AG04450 (cell line): ENCODE measurements at regions not wholly inside any gene's neighbourhood (a gene's known extent, or its start where the extent isn't known, plus 50 kb on each side); places are given as distances from the start of the nearest gene placed in this dataset.

Experiments used
- CTCF ChIA-PET: fragments of 300-600, 350-600 bp; formaldehyde crosslinking; extraction: SDS; loops from one replicate; lab custom pipeline; 2022; ENCODE audit warnings: antibody characterized with exemption, inconsistent platforms; lab: Charles Lee
- POLR2A ChIA-PET: fragments of 350-600 bp; formaldehyde crosslinking; extraction: SDS; loops from one replicate; lab custom pipeline; 2021; ENCODE audit warnings: antibody characterized with exemption, inconsistent platforms; lab: Yijun Ruan, JAX
- DNase-seq: peaks from one replicate; pipeline ENCODE4 v3.0.0-alpha.2; 2011; ENCODE audit warnings: low read depth, low spot score
- H3K27ac ChIP-seq: one replicate; pipeline ENCODE4 v1.5.1; 2012; ENCODE audit warnings: low read depth, low read length, control low read depth
- H3K27me3 ChIP-seq: one replicate; pipeline ENCODE4 v1.6.0; 2012; ENCODE audit warnings: low read length; ENCODE audit not compliant: control insufficient read depth, insufficient read depth
- H3K4me3 ChIP-seq: 2 replicates; pipeline ENCODE4 v1.5.1; 2011; ENCODE audit warnings: mild to moderate bottlenecking, low read depth, low read length, control low read depth
- H3K9me3 ChIP-seq: 2 replicates; pipeline ENCODE4 v1.5.1; 2012; ENCODE audit warnings: low read length; ENCODE audit not compliant: control insufficient read depth, insufficient read depth
- TF ChIP-seq, protein P1 (sequence below): IDR thresholded peaks from 2 replicates; pipeline ENCODE4 v1.5.1; 2011; ENCODE audit warnings: low read depth, low read length, control low read depth, inconsistent platforms

DNA sequence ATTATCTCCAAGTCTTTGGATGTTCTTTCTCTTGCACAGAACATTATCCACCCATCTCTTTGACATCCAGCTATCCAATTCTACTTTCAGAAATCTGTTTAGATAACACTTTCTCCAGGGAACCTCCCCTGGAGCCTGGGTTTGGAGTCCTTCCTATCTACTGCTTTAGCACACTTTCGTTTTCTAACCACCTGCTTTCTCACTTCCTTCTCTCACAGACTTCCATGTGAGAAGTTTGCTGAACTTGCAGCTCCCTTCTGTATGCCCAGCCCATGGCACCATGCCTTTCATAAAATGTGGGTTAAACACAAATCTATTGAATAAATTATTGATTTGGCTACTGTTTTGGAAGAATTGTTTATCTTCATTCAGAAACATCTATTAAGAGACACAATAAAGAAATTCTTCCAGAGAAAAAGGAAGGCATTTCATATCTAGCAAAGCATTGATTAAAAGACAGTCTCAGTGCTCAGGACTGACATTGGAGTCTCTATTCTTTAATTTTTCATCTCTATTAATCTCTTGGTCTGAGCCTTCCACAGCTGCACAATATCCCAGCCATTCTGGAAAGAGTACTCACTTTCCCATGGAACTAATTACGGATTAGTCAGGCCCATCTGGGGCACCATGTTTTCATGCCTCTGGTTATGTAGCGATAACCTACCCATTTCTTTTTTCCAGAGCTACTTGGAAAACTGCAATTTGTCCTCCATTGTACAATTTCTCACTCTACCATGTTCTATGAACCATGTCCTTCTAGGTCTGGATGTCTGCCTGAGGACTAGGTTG, 1077.3 kb downstream of the SORCS3 start:
- TF ChIP-seq, protein P1, sequence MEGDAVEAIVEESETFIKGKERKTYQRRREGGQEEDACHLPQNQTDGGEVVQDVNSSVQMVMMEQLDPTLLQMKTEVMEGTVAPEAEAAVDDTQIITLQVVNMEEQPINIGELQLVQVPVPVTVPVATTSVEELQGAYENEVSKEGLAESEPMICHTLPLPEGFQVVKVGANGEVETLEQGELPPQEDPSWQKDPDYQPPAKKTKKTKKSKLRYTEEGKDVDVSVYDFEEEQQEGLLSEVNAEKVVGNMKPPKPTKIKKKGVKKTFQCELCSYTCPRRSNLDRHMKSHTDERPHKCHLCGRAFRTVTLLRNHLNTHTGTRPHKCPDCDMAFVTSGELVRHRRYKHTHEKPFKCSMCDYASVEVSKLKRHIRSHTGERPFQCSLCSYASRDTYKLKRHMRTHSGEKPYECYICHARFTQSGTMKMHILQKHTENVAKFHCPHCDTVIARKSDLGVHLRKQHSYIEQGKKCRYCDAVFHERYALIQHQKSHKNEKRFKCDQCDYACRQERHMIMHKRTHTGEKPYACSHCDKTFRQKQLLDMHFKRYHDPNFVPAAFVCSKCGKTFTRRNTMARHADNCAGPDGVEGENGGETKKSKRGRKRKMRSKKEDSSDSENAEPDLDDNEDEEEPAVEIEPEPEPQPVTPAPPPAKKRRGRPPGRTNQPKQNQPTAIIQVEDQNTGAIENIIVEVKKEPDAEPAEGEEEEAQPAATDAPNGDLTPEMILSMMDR, result no peak
- Histone ChIP-seq H3K9me3 (peaks cover 6% of the 10 kb centered on the region), H3K27ac (no peak overlapping the region), H3K4me3 (no peak overlapping the region), H3K27me3 (no peaks in the 10 kb centered on the region)
- ChIA-PET CTCF (no interaction called here), POLR2A (no interaction called here)
- DNase-seq, result no peak

DNA sequence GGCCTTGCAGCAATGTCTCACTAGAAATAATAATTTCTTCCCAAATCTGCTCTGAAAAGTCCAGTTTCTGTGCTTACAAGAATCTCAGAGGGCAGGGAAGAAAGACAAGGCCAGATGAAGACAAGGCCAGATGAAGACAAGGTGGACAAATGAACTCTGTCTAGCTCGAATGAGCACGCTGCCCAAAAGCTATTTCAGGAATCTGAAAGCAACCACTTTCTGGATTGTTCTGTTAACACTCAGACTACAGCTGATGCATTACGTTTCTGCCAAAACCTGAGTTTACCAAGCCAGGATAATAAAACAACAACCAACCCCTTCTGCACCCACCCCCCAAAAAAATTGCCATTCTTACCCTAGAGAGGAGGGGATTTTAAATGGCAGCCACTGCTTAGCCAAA, 1073.6 kb downstream of the SORCS3 start:
- no peak overlapping the region for H3K4me3 ChIP-seq
- no peak for DNase-seq
- H3K9me3 ChIP-seq, result peaks cover 6% of the 10 kb centered on the region
- no peaks in the 10 kb centered on the region for H3K27me3 ChIP-seq
- TF ChIP-seq, protein P1, result no peak
- ChIA-PET POLR2A (interaction anchor here (0.6 kb wide), 1 partner anchor 1138 kb away, joined by 7 read pairs; no protein-coding TSS in a partner anchor), CTCF (no interaction called here)
- H3K27ac ChIP-seq, result no peak overlapping the region

DNA sequence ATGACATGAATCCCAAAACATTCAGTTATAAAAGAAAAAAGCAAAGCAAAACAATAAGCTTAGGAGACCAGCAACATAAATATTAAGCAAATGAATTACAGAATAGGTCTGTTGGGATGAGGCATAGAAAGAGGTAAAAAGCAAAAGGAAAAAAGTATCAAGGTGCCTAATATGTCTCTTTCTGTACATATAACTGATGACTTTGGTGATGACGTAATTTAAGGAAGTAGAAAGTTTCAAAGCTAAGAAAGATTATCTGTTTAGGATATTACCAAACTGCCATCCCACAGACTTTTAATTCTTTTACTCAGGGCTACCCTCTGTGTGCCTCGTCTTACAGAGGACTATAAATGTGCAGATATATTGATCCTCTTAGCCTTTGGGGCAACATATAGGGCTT, 1066.5 kb downstream of the SORCS3 start:
- ChIA-PET POLR2A (no interaction called here), CTCF (interaction anchor here (0.6 to 0.7 kb wide), 4 partner anchors 9 to 993 kb away, joined by 3 to 6 read pairs (median 4); no protein-coding TSS in a partner anchor)
- H3K9me3 ChIP-seq, result peaks cover 8% of the 10 kb centered on the region; the same call in 1 of the 2 replicates
- H3K4me3 ChIP-seq, result no peak overlapping the region
- H3K27me3 ChIP-seq, result no peaks in the 10 kb centered on the region
- DNase-seq, result no peak
- TF ChIP-seq, protein P1, result no peak
- no peak overlapping the region for H3K27ac ChIP-seq

DNA sequence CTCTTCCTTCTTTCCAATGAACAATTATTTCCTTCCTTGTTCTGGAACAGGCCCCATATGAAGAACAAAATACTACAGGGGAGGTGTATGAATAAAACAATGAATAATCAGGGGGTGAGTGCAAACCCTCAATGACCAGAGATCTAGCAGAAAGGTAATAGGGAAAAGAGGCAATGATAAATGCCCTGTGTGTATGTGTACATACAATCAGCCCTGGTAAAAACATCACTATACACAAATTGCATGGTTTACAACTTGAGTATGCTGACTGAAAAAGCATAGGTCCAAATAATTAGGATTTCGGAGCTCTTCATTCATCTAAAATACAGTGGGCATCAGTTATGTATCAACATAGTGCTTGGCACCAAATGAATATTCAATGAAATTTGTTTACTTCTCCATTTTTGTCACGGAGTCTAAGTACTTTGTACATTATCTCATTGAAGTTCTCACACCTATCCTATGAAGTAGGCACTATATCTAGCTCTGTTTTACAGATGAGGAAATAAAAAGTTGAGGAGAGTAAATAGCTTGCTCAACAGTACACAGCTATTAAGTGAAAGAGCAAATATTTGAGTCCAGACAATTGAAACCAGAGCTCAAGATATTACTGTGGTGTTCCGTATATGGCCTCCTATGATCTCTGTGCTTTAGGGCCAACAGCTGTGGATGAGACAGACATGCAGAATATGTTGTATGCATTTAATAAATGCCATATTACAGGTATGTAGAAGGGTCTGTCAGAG, 1065.4 kb downstream of the SORCS3 start:
- Histone ChIP-seq H3K27ac (no peak overlapping the region), H3K27me3 (no peaks in the 10 kb centered on the region), H3K4me3 (no peak overlapping the region), H3K9me3 (peaks cover 8% of the 10 kb centered on the region; the same call in 1 of the 2 replicates)
- DNase-seq, result no peak
- ChIA-PET CTCF (no interaction called here), POLR2A (no interaction called here)
- TF ChIP-seq, protein P1, result no peak

DNA sequence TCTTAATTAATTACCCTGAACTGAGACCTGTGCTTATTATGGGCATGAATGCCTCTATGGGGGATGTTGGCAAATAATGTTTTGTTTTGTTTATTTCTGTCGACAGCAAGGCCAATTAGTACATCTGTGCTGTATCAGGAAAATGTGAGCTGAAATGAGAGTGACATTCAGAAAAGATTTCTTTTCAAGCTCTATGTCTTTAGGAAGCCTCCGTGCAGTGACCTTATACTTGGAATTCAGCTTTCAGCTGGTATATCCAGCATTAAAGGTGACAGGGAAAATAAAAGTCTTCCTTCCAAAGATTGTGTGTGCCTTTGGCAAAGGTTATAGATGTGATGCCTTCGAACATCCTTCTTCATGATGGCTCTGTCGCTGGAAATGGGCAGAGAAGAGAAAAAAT, 1061.1 kb downstream of the SORCS3 start:
- POLR2A ChIA-PET, result no interaction called here

More for the DNA sequence above, 1061.1 kb downstream of the SORCS3 start:
- CTCF ChIA-PET, result no interaction called here
- no peak for DNase-seq
- no peaks in the 10 kb centered on the region for H3K27me3 ChIP-seq
- no peak overlapping the region for H3K4me3 ChIP-seq
- H3K27ac ChIP-seq, result no peak overlapping the region
- TF ChIP-seq, protein P1, result no peak
- peaks cover 9% of the 10 kb centered on the region; the same call in 1 of the 2 replicates for H3K9me3 ChIP-seq
